ENCODE measurements at regions not wholly inside any gene's neighbourhood (a gene's known extent, or its start where the extent isn't known, plus 50 kb on each side); places are given as distances from the start of the nearest gene placed in this dataset.

DNA sequence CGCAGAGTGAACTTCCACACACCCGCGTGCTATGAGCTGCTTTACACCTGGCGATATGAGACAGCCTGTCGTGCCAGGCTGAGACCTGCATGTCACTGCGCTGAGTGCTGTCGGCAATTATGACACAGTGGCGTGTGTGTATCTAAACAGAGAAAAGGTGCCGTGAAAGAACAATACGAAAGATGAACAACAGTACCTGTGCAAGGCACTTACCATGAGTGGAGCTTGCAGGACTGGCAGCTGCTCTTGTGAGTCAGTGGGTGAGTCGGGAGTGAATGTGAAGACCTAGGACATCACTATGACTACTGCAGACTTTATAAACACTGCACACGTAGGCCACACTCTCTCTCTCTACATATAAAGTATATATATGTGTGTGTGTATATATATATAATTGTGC lies 68.5 kb upstream of the DUSP22 start:
- DNase-seq (ENCODE audit: low read depth in 4 of 4, low spot score in 3 of 4): no peak

DNA sequence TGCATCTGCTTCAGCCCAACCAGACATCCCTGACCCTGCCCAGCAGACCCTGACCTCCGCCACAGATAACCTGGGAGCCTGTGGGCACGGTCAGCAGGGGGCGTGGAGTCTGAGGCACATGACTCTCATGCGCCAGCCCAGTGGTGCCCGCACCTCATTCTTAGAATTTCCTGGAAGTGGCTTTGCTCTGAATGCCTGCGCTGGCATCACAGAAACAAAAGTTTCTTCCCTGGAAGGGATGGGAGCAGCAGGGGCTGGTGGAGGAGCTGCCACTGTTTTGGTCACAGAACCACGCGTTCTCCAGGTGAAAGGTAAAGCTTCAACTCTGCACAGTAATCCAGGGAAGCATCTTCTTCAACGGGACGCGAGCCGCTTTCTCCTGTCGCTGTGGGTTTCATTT lies 67.9 kb upstream of the DUSP22 start:
- no peak for DNase-seq (ENCODE audit: low read depth in 4 of 4, low spot score in 3 of 4)

DNA sequence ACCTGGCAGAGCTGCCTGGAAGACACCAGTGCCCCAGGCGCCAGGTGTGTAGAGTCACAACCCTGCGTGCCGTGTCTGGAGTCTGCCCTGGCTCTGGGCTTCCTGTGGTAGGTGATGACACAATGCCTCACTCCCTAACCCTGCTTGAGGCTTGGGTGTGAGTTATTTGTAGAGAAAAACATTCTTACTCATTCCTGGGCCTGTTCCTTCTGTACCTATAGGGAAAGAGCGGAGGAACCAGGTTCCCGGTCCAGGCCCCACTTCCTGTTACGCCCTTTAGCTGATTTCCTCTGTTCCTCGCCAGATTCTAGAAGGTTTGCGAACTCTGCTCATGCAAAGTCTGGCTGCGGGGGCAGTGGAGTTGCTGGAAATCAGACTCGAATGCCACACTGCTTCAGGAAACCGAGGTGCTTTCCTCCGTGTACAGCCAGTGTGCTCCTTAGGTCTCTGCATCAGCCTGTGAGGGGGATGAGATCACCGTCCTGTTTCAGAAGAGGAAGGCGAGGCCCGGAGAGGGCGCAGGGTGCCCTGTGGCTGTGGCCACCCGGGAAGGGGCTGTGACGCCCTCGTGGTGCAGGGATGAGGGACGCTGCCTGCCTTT lies 67.1 kb upstream of the DUSP22 start:
- no peak for DNase-seq (ENCODE audit: low read depth in 4 of 4, low spot score in 3 of 4)

DNA sequence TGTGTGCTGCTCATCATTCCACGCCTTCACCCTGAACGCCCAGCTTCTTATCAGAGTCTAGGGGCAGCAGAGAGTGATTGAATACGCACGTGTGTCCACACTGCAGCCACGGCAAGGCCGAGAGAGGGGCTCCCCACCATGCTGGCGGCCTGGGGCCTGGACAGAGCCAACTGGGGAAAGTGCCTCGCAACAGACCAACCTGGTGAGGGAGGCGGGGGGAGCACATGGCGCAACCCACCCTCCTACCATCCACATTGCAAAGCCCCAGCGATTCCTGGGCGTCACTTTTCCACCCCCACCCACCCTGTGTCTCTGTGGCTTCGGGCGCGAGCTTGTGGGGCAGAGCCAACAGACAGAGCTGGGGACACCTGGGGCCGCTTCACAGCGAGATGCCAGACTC lies 66.4 kb upstream of the DUSP22 start:
- DNase-seq (ENCODE audit: low read depth in 4 of 4, low spot score in 3 of 4): no peak

DNA sequence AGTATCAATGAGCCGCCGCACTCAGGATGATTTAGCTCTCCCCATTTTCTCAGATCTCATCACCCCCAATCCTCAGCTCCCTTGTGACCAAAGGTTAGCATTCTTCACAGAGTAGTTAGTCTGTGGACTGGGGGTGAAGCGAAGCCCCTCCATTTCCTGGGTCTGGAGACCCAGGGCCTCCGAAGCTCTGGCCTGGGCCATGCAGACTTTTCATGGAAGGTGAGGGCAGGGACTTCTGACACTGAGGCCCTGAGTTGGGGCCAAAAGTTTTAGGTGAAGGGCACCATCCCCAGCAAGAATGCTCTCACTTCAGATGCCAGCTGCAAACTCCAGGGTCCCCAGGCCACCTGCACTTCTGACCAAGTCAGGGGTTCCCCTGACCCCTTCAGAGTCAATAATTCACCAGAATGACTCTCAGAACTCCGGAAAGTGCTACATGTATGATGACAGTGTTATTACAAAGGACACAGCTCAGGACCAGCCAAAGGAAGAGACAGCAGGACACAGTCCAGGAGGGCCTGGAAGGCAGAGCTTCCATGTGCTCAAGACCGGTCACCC lies 65.7 kb upstream of the DUSP22 start:
- DNase-seq (ENCODE audit: low read depth in 4 of 4, low spot score in 3 of 4): no peak

DNA sequence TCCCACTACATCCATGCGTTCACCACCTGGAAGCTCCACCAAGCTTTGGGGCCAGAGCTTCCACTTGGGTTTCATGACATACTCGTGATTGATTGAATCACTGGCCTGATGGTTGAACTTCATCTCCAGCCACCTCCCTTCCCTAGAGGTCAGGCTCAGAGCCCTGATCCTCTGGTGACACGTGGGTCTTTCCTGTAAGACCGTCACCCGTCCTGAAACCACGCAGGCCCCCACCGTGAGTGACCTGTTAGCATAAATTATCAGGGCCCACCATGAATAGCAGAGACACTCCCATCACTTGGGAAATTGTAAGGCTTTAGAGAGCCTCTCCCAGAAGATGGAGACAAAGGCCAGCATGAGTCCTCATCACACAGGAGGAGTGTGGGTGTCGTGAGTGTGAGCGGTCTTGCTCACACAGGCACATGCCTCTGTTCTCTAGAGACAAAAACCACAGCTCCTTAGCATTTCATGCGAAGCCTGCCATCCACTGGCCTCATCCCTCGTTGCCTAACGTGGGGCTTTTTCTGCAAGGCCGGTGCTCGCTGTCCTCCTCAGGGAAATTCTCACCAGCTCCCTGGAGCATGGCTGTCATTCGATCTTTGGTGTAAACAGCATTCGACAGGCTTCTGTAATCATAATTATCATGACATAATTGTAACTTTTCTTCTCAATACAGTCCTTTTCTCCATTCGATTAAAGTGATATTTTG lies 65.1 kb upstream of the DUSP22 start:
- DNase-seq (ENCODE audit: low read depth in 4 of 4, low spot score in 3 of 4): no peak

DNA sequence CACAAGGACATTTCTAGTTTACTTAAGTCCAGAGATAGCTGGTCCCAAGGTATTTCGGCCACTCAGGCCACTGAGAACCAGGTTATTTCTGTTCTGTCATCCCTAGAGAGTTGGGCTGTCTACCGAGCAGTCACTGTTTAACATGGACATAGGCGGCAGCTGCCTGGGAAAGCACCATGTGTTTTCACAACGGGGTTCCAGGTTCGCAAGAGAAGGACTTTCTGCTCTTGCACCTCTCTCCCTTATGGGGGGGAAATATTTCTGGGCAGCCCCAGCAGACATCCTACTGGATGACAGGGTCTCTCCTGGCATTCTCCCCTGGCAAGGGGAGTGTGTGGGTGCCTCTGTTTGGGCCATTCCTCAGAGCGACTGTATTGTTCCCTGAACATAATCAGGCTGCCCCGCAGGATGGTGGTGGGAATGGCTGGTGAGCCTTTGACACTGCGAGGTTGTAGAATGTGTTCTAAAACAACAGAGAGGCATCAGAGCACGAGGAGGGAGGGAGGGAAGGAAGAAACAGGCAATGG lies 64.4 kb upstream of the DUSP22 start:
- DNase-seq (ENCODE audit: low read depth in 4 of 4, low spot score in 3 of 4): no peak

DNA sequence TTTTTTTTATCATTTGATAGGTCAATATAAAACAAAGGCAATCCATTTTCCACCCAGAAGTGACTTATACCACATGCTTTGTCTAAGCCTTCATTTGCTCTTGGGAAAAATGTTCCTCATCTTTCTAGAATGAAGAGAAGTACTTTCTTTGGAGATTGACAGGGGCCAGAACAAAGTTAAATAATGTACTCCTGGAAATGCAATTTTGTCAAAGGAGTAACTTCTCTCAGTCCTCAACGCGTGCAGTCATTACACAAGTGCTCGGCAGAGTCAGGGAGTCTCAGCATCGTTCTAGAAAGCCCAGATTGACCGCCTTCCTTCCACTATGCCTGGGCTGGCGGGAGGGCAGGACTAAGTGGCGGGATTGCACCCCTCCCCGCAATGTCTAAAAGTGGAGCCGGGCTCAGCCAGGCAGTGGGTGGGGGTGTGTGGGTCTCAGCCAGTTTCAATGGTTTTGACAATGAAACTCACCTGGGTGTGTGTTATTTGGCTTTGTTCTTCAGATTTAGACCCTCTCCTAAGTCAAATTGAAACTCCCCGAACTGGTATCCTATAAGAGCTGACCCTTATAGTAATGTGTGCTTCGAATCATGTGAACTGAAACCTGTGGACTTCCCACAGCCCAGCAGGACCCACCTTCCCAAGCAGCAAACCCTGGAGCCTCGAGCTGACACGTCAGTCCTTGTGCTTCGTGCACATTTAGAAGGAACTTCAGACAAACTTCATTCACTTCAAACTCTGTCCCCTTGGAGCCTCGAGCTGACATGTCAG lies 63.2 kb upstream of the DUSP22 start:
- no peak for DNase-seq (ENCODE audit: low read depth in 4 of 4, low spot score in 3 of 4)

DNA sequence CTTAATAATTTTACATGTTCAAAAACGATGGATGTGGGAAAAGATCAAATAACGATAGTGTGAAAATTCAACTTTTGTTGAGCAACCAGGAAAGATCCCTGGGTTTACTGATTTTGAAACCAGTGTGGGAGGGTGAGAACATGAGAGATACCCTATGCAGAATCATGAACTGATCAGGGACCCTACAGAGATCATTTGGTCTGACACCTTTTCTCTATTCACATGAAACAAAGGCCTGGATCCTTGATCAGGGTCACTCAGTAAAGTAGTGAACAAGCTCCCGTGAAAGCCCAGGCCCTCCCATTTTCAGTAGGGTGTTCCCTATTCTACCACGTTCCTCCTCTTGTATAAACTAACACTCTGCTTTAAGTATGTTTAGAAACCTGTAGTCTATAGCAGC lies 60.5 kb upstream of the DUSP22 start:
- DNase-seq (ENCODE audit: low read depth in 4 of 4, low spot score in 3 of 4): no peak

DNA sequence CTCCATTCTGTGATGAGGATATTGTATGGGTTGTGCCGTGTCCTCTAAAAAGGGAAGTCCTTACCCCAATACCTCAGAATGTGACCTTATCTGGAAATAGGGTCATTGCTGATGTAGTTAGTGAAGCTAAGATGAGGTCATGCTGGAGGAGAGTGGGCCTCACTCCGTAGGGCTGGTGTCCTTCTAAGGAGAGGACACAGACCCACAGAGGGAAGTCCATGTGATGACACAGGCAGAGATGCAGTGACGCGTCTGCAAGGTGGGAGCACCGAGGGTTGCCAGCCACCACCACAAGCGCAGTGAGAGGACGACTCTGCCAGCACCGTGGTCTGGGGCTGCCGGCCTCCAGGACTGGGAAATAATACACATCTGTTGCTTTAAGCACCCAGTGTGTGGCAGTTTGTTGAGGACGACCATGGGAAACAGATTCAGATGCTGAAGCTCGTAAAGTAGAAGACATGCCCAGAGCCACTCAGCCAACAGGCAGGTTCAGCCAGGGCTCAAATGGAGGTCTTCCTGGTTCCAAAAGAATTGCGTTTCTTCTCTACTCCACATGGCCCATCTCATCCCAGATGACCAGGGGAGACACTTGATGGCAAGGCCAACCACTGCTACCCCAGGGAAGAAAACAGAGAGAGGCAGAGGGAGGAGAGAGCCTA lies 59.2 kb upstream of the DUSP22 start:
- DNase-seq (ENCODE audit: low read depth in 4 of 4, low spot score in 3 of 4): no peak

DNA sequence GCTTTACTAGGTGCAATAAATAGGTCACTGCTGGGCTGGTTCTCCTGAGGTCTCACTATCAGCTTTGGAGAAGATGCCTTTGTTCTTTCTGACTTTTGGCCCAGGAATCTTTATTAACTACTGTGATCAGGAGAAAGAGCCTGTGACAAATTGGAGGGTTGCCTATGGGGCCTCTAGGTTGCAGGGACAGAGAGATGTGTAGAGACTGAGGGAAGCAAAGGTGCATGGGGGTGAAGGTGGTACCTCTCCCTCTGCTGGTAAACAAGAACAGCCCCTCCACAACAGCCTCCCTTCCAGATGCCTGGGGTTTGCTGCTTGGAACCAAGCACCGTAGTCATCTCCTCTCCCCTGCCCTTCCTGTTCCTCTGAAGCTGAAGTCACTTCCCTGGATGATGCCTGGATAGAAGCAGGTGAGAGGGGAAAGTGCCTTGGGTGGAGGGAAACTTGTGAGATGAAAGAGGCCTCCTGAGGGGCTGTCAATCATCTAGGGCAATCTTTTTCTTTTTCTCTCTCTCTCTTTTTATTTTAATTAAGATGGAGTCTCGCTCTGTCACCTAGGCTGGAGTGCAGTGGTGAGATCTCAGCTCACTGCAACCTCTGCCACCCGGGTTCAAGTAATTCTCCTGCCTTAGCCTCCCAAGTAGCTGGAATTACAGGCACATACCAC lies 57.4 kb upstream of the DUSP22 start:
- DNase-seq (ENCODE audit: low read depth in 4 of 4, low spot score in 3 of 4): no peak

DNA sequence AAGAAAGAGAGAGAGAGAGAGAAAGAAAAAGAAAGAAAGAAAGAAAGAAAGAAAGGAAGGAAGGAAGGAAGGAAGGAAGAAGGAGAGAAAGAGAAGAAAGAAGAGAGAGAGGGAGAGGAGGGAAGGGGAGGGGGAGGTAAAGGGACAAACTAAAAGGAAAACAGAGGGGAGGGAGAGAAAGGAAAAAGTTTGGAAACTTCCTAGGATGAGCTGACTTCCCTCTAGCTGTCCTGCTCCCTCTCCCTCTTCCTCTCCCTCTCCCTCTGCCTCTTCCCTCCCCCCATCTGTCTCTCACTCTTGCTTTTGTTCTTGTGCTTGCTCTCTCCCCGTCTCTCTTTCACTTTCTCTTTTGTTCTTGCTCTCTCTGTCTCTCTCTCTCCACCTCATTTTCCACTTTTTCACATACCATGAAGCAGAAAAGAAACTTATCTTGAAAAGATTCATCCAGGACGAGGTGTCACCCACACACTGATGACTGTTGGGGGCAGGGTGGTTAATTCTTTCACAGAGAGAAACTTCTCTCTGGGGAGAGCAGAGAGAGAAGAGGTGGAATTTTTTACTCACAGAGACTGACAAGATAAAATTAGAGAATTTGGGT lies 56.4 kb upstream of the DUSP22 start:
- no peak for DNase-seq (ENCODE audit: low read depth in 4 of 4, low spot score in 3 of 4)

DNA sequence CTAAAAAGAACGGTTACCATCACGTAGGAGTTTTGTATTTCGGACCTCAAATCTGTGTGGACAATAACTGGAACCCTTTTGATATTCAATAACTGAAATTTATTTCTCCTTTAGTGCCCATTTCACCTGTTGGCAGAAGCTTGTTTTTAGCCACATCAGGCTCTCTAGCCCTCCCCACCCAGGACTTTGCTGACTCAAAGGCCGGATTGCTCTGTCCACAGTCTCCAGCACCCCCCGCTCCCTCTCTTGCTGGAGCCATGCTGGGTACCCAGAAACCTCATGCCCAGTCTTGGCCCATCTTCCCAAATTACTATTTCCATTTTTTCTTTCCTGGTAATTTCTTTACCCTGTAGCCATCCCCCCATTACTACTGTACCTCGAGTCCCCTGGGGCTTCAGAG lies 55.8 kb upstream of the DUSP22 start:
- DNase-seq (ENCODE audit: low read depth in 4 of 4, low spot score in 3 of 4): no peak

DNA sequence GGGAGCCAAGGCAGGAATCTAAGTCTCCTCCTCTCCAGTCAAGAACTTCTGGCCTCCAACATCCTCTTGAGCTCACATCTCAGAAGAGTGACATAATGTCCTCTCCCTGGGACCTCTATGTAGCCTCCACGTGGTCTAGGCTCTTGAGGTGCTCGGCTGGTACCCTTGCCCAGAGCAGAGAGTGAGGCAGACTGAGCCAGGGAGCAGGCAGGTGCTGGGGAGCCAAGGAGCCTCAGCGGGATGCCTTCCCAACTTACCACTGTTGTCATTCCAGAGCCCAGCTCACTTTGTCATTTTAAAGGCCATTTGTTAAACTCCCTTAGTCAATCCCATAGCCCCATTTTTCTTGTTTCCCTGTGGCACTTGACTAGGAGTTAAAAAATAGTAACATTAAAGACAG lies 52.1 kb upstream of the DUSP22 start:
- no peak for DNase-seq (ENCODE audit: low read depth in 4 of 4, low spot score in 3 of 4)

DNA sequence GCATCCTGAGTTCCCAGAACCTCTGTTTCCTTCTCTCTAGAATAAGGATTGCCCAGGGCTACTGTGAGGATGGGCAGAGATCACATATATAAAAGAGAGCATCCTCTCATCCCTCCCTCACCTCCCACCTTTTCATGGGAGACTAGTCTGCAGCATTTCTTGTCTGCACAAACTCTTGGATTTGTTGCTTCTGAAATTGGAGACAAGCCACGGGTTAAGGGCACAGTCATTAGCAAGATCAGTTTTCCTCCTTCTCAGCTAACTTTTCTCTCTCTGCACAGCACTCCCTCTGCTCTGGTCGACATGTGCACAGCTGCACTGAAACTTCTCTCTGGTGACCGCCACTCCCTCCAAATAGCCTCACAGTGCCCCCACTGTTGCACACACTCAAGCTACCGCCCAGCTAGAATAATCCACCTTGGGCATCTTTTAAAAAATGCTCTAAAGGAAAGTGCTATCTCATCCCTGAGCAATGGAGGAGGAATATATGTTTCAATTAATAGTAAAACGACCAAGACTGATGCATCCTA lies 50.9 kb upstream of the DUSP22 start:
- peak in 2 of 4 donors; percentile 48 to 56 for DNase-seq (ENCODE audit: low read depth in 4 of 4, low spot score in 3 of 4)
